GM23338 (cell line): ENCODE measurements at regions not wholly inside any gene's neighbourhood (a gene's known extent, or its start where the extent isn't known, plus 50 kb on each side); places are given as distances from the start of the nearest gene placed in this dataset.

Source experiments
- ATAC-seq: fragments of 200-7000 bp; cut with Tn5 transposase; 3 replicates; pipeline ENCODE4 v1.9.1; 2020
- DNase-seq: peaks from one replicate; pipeline ENCODE4 v3.0.0-alpha.2; 2015; ENCODE audit warnings: low spot score
- H2AFZ ChIP-seq: fragments of 200-600 bp; sonication (generic); 2 replicates; pipeline ENCODE4 v1.8.0; 2016; ENCODE audit warnings: antibody characterized with exemption, mild to moderate bottlenecking, moderate library complexity
- H3F3A ChIP-seq: fragments of 200-600 bp; sonication (generic); replicated peaks from 2 replicates; pipeline ENCODE4 v1.8.0; 2017; ENCODE audit warnings: antibody characterized with exemption, mixed run types, low read depth
- H3K27ac ChIP-seq: fragments of 200-600 bp; sonication (generic); 2 replicates; pipeline ENCODE4 v1.6.1; 2016; ENCODE audit warnings: low read depth
- H3K27me3 ChIP-seq: fragments of 200-600 bp; sonication (generic); 2 replicates; pipeline ENCODE4 v1.8.0; 2016; ENCODE audit warnings: mild to moderate bottlenecking, mixed run types, moderate library complexity; ENCODE audit not compliant: insufficient read depth
- H3K36me3 ChIP-seq: fragments of 200-600 bp; sonication (generic); 2 replicates; pipeline ENCODE4 v1.8.0; 2016; ENCODE audit warnings: mild to moderate bottlenecking; ENCODE audit not compliant: insufficient read depth
- H3K4me1 ChIP-seq: fragments of 200-600 bp; sonication (generic); 2 replicates; pipeline ENCODE4 v1.8.0; 2016; ENCODE audit warnings: mild to moderate bottlenecking, moderate library complexity; ENCODE audit not compliant: insufficient read depth
- H3K4me2 ChIP-seq: fragments of 200-600 bp; sonication (generic); 2 replicates; pipeline ENCODE4 v1.7.1; 2017; ENCODE audit warnings: mixed run types
- H3K4me3 ChIP-seq: fragments of 200-600 bp; sonication (generic); 2 replicates; pipeline ENCODE4 v1.6.1; 2016; ENCODE audit warnings: mixed run types
- H3K79me2 ChIP-seq: fragments of 200-600 bp; sonication (generic); replicated peaks from 2 replicates; pipeline ENCODE4 v1.8.0; 2017; ENCODE audit warnings: mild to moderate bottlenecking; ENCODE audit not compliant: insufficient read depth
- H3K9me2 ChIP-seq: fragments of 200-600 bp; sonication (generic); 2 replicates; pipeline ENCODE4 v1.8.0; 2017; ENCODE audit not compliant: insufficient read depth
- H4K20me1 ChIP-seq: fragments of 200-600 bp; sonication (generic); replicated peaks from 2 replicates; pipeline ENCODE4 v1.8.0; 2017; ENCODE audit warnings: mild to moderate bottlenecking; ENCODE audit not compliant: insufficient read depth
- H3K27ac Mint-ChIP-seq: 2 replicates; pipeline ENCODE4 v1.8.0; 2020; ENCODE audit warnings: inconsistent platforms, mild to moderate bottlenecking, moderate library complexity, mixed read lengths
- H3K27me3 Mint-ChIP-seq: 3 replicates; pipeline ENCODE4 v1.8.0; 2022; ENCODE audit warnings: low read depth, mild to moderate bottlenecking, moderate library complexity, mixed read lengths, inconsistent platforms; ENCODE audit not compliant: insufficient read depth, poor library complexity
- H3K36me3 Mint-ChIP-seq: 3 replicates; pipeline ENCODE4 v1.8.0; 2021; ENCODE audit warnings: low read depth, mild to moderate bottlenecking, inconsistent platforms, moderate library complexity, mixed read lengths
- H3K4me1 Mint-ChIP-seq: 3 replicates; pipeline ENCODE4 v1.8.0; 2020; ENCODE audit warnings: mild to moderate bottlenecking, inconsistent platforms, mixed read lengths
- H3K4me3 Mint-ChIP-seq: 3 replicates; pipeline ENCODE4 v1.8.0; 2021; ENCODE audit warnings: moderate library complexity, mild to moderate bottlenecking, inconsistent platforms, mixed read lengths
- H3K9me3 Mint-ChIP-seq: 3 replicates; pipeline ENCODE4 v1.8.0; 2020; ENCODE audit warnings: moderate library complexity, mild to moderate bottlenecking, inconsistent platforms, mixed read lengths
- ETS1 ChIP-seq: IDR thresholded peaks from 2 replicates; pipeline ENCODE4 v1.6.1; 2016; ENCODE audit warnings: antibody characterized with exemption
- EZH2 ChIP-seq: fragments of 200-600 bp; sonication (generic); IDR thresholded peaks from one replicate; pipeline ENCODE4 v1.8.0; 2017; ENCODE audit warnings: antibody characterized with exemption, mild to moderate bottlenecking, low read depth; ENCODE audit not compliant: unreplicated experiment
- EZH2phosphoT487 ChIP-seq: fragments of 200-600 bp; sonication (generic); IDR thresholded peaks from one replicate; pipeline ENCODE4 v1.8.1; 2018; ENCODE audit warnings: antibody characterized with exemption; ENCODE audit not compliant: unreplicated experiment
- JUNB ChIP-seq: IDR thresholded peaks from one replicate; pipeline ENCODE4 v1.6.1; 2016; ENCODE audit warnings: antibody characterized with exemption; ENCODE audit not compliant: unreplicated experiment
- NANOG ChIP-seq: IDR thresholded peaks from 2 replicates; pipeline ENCODE4 v1.6.1; 2016; ENCODE audit warnings: antibody characterized with exemption, borderline replicate concordance
- ZNF114 ChIP-seq: fragments of 250-450 bp; sonication (Bioruptor Pico); IDR thresholded peaks from 2 replicates; pipeline ENCODE4 v1.5.0; 2020; ENCODE audit warnings: mild to moderate bottlenecking, moderate library complexity
- ZNF331 ChIP-seq: fragments of 250-450 bp; sonication (Bioruptor Pico); IDR thresholded peaks from 2 replicates; pipeline ENCODE4 v1.5.0; 2020; ENCODE audit warnings: low read depth, mild to moderate bottlenecking, moderate library complexity
- TF ChIP-seq, protein P1 (sequence below): IDR thresholded peaks from one replicate; pipeline ENCODE4 v1.6.1; 2018; ENCODE audit warnings: antibody characterized with exemption; ENCODE audit not compliant: unreplicated experiment
- TF ChIP-seq, protein P2 (sequence below): fragments of 250-450 bp; sonication (Bioruptor Pico); IDR thresholded peaks from 2 replicates; pipeline ENCODE4 v1.5.0; 2020; ENCODE audit warnings: mild to moderate bottlenecking, moderate library complexity

DNA sequence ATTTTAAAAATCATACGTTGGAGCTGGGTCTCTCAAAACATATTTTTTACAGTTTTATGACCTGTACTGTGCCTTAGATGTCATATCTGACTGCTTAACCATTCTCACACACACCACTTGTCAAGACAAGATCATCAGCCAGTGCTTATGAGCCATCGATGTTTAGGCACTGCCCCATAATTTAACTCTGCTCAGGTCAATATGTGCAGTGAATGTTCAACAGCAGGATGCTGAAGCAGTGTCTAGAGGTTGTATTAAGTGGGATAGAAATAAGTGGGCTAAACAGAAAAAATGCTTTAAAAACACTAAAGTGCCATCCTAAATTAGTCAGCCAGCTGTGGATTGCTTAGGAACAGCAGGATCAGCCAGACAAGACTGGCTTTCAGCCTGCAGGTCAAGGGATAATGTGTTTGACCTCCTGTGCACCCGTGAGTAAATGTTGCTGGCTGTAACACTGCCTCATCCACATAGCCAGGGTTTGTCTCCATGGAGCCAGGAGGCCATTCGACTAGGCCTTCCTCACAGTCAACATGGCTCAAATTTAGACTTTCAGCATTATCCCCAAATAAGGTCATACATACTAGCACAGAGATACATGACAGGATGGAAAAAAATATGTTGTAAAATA is 139.0 kb upstream of the NXPH2 start:
- H3K4me3 Mint-ChIP-seq: no peak overlapping the region
- no peak for TF ChIP-seq ZNF114
- TF ChIP-seq, protein P1, sequence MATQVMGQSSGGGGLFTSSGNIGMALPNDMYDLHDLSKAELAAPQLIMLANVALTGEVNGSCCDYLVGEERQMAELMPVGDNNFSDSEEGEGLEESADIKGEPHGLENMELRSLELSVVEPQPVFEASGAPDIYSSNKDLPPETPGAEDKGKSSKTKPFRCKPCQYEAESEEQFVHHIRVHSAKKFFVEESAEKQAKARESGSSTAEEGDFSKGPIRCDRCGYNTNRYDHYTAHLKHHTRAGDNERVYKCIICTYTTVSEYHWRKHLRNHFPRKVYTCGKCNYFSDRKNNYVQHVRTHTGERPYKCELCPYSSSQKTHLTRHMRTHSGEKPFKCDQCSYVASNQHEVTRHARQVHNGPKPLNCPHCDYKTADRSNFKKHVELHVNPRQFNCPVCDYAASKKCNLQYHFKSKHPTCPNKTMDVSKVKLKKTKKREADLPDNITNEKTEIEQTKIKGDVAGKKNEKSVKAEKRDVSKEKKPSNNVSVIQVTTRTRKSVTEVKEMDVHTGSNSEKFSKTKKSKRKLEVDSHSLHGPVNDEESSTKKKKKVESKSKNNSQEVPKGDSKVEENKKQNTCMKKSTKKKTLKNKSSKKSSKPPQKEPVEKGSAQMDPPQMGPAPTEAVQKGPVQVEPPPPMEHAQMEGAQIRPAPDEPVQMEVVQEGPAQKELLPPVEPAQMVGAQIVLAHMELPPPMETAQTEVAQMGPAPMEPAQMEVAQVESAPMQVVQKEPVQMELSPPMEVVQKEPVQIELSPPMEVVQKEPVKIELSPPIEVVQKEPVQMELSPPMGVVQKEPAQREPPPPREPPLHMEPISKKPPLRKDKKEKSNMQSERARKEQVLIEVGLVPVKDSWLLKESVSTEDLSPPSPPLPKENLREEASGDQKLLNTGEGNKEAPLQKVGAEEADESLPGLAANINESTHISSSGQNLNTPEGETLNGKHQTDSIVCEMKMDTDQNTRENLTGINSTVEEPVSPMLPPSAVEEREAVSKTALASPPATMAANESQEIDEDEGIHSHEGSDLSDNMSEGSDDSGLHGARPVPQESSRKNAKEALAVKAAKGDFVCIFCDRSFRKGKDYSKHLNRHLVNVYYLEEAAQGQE: no peak
- TF ChIP-seq JUNB: no peak
- no peak for TF ChIP-seq ETS1
- TF ChIP-seq, protein P2, sequence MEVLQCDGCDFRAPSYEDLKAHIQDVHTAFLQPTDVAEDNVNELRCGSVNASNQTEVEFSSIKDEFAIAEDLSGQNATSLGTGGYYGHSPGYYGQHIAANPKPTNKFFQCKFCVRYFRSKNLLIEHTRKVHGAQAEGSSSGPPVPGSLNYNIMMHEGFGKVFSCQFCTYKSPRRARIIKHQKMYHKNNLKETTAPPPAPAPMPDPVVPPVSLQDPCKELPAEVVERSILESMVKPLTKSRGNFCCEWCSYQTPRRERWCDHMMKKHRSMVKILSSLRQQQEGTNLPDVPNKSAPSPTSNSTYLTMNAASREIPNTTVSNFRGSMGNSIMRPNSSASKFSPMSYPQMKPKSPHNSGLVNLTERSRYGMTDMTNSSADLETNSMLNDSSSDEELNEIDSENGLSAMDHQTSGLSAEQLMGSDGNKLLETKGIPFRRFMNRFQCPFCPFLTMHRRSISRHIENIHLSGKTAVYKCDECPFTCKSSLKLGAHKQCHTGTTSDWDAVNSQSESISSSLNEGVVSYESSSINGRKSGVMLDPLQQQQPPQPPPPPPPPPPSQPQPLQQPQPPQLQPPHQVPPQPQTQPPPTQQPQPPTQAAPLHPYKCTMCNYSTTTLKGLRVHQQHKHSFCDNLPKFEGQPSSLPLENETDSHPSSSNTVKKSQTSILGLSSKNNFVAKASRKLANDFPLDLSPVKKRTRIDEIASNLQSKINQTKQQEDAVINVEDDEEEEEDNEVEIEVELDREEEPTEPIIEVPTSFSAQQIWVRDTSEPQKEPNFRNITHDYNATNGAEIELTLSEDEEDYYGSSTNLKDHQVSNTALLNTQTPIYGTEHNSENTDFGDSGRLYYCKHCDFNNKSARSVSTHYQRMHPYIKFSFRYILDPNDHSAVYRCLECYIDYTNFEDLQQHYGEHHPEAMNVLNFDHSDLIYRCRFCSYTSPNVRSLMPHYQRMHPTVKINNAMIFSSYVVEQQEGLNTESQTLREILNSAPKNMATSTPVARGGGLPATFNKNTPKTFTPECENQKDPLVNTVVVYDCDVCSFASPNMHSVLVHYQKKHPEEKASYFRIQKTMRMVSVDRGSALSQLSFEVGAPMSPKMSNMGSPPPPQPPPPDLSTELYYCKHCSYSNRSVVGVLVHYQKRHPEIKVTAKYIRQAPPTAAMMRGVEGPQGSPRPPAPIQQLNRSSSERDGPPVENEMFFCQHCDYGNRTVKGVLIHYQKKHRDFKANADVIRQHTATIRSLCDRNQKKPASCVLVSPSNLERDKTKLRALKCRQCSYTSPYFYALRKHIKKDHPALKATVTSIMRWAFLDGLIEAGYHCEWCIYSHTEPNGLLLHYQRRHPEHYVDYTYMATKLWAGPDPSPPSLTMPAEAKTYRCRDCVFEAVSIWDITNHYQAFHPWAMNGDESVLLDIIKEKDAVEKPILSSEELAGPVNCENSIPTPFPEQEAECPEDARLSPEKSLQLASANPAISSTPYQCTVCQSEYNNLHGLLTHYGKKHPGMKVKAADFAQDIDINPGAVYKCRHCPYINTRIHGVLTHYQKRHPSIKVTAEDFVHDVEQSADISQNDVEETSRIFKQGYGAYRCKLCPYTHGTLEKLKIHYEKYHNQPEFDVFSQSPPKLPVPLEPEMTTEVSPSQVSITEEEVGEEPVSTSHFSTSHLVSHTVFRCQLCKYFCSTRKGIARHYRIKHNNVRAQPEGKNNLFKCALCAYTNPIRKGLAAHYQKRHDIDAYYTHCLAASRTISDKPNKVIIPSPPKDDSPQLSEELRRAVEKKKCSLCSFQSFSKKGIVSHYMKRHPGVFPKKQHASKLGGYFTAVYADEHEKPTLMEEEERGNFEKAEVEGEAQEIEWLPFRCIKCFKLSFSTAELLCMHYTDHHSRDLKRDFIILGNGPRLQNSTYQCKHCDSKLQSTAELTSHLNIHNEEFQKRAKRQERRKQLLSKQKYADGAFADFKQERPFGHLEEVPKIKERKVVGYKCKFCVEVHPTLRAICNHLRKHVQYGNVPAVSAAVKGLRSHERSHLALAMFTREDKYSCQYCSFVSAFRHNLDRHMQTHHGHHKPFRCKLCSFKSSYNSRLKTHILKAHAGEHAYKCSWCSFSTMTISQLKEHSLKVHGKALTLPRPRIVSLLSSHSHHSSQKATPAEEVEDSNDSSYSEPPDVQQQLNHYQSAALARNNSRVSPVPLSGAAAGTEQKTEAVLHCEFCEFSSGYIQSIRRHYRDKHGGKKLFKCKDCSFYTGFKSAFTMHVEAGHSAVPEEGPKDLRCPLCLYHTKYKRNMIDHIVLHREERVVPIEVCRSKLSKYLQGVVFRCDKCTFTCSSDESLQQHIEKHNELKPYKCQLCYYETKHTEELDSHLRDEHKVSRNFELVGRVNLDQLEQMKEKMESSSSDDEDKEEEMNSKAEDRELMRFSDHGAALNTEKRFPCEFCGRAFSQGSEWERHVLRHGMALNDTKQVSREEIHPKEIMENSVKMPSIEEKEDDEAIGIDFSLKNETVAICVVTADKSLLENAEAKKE (CRISPR knock-in tag): no peak
- no peak for TF ChIP-seq ZNF331 (CRISPR knock-in tag)
- TF ChIP-seq EZH2: no peak
- TF ChIP-seq EZH2phosphoT487: no peak
- no peak for TF ChIP-seq NANOG
- DNase-seq (no peak), ATAC-seq (no peak)
- H3K4me3 ChIP-seq: no peak overlapping the region
- no peaks in the 10 kb centered on the region for H3K9me2 ChIP-seq
- no peaks in the 10 kb centered on the region for H3K36me3 Mint-ChIP-seq
- H3K4me1 Mint-ChIP-seq: no peaks in the 10 kb centered on the region
- no peaks in the 10 kb centered on the region for H3F3A ChIP-seq
- H3K27me3 ChIP-seq: no peaks in the 10 kb centered on the region
- no peaks in the 10 kb centered on the region for H3K27me3 Mint-ChIP-seq
- H2AFZ ChIP-seq: no peak overlapping the region
- H3K4me2 ChIP-seq: no peak overlapping the region
- H3K36me3 ChIP-seq: no peaks in the 10 kb centered on the region
- H3K27ac ChIP-seq: no peak overlapping the region
- no peaks in the 10 kb centered on the region for H4K20me1 ChIP-seq
- no peak overlapping the region for H3K27ac Mint-ChIP-seq
- H3K4me1 ChIP-seq: 0 out of 2 replicates have a peak, but pooled peaks cover 3% of the 10 kb centered on the region
- no peaks in the 10 kb centered on the region for H3K79me2 ChIP-seq
- no peaks in the 10 kb centered on the region for H3K9me3 Mint-ChIP-seq
